HG02840 (cell line): ENCODE measurements at regions not wholly inside any gene's neighbourhood (a gene's known extent, or its start where the extent isn't known, plus 50 kb on each side); places are given as distances from the start of the nearest gene placed in this dataset.
"Not testable (repeated sequence)": the region's sequence is repeated elsewhere in the genome, so short reads cannot be mapped to it uniquely, and the experiment has no call there.

Experiments
- ATAC-seq: cut with Tn5 transposase; IDR thresholded peaks from one replicate; pipeline ENCODE4 v1.9.1; 2021; ENCODE audit warnings: mild to moderate bottlenecking, moderate library complexity, moderate number of reproducible peaks; ENCODE audit not compliant: unreplicated experiment, low FRiP score

GRCh38 chr1:66424530-66424929, 109.4 kb upstream of the SGIP1 start:
- ATAC-seq, result not testable (repeated sequence)

GRCh38 chr1:66426239-66426853, 107.6 kb upstream of the SGIP1 start:
- no peak for ATAC-seq

- not testable (repeated sequence) for ATAC-seq
Measured at GRCh38 chr1:66430815-66431214, 103.1 kb upstream of the SGIP1 start.

GRCh38 chr1:66431999-66432398, 102.0 kb upstream of the SGIP1 start:
- ATAC-seq, result no peak

GRCh38 chr1:66433611-66434010, 100.3 kb upstream of the SGIP1 start:
- ATAC-seq, result no peak

GRCh38 chr1:66434096-66434495, 99.9 kb upstream of the SGIP1 start:
- ATAC-seq, result no peak

- ATAC-seq, result no peak
Measured at GRCh38 chr1:66435541-66435940, 98.4 kb upstream of the SGIP1 start.

- peak; percentile 48 for ATAC-seq
Measured at GRCh38 chr1:66436378-66437135, 97.4 kb upstream of the SGIP1 start.

GRCh38 chr1:66437136-66437401, 96.9 kb upstream of the SGIP1 start:
- ATAC-seq, result no peak

- no peak for ATAC-seq
Measured at GRCh38 chr1:66438062-66438461, 95.9 kb upstream of the SGIP1 start.

- ATAC-seq, result no peak
Measured at GRCh38 chr1:66438501-66438900, 95.5 kb upstream of the SGIP1 start.

- peak; percentile 64 for ATAC-seq
Measured at GRCh38 chr1:66439031-66439740, 94.8 kb upstream of the SGIP1 start.

- no peak for ATAC-seq
Measured at GRCh38 chr1:66443793-66444192, 90.2 kb upstream of the SGIP1 start.

- no peak for ATAC-seq
Measured at GRCh38 chr1:66444438-66445265, 89.3 kb upstream of the SGIP1 start.

- peak; percentile 82 for ATAC-seq
Measured at GRCh38 chr1:66445492-66446181, 88.3 kb upstream of the SGIP1 start.

GRCh38 chr1:66446261-66447001, 87.5 kb upstream of the SGIP1 start:
- peak; percentile 49 for ATAC-seq

GRCh38 chr1:66450043-66450514, 83.9 kb upstream of the SGIP1 start:
- no peak for ATAC-seq

GRCh38 chr1:66450847-66451246, 83.1 kb upstream of the SGIP1 start:
- ATAC-seq, result no peak

- ATAC-seq, result no peak
Measured at GRCh38 chr1:66452162-66452561, 81.8 kb upstream of the SGIP1 start.

GRCh38 chr1:66452982-66453381, 81.0 kb upstream of the SGIP1 start:
- ATAC-seq, result no peak
